GM18951 (cell line): ENCODE measurements at regions not wholly inside any gene's neighbourhood (a gene's known extent, or its start where the extent isn't known, plus 50 kb on each side); places are given as distances from the start of the nearest gene placed in this dataset.
"Not testable (repeated sequence)": the region's sequence is repeated elsewhere in the genome, so short reads cannot be mapped to it uniquely, and the experiment has no call there.

Experiments used
- POLR2A ChIP-seq: IDR thresholded peaks from 4 replicates; pipeline ENCODE4 v1.6.1; 2011; ENCODE audit warnings: mild to moderate bottlenecking; ENCODE audit not compliant: insufficient read length, insufficient read depth; ENCODE audit errors: extremely low read depth
- in situ Hi-C: fragments of 300-500 bp; cut with MboI; formaldehyde crosslinking; loops from one replicate; pipeline ENCODE4 v1.12.0; 2022; ENCODE audit warnings: low sequenced_read_pairs, mixed read lengths, inconsistent platforms; ENCODE audit not compliant: unreplicated experiment

GRCh38 chr11:19642185-19643158 lies 70.2 kb upstream of the NAV2 start:
- TF ChIP-seq POLR2A, result no peak

DNA sequence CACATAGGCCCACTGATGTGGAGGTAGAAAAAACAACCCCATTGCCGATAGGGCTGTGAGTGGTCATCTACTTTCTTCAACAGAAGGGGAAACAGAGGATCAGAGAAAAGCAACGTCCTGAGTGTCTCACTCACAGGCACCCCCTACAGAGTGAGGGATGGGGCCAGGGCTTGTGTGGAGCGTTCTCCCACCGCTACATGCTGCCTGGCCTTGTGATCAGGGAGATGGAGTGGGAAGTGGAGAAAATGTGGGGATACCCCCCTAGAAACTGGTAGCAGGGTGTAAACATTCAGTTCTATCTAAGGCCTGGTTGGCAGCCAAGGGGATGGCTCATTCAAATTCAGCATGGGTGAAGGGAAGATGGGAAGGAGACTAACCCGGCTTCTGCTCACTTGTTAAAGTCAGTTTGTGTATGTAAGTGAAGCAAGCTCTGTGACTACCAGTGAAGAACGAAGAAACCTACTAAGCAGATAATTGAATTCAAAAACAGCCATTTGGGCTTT lies 73.0 kb upstream of the NAV2 start:
- in situ Hi-C loops, result no loop called here
- no peak for TF ChIP-seq POLR2A

More at GRCh38 chr11:19642185-19643158, 70.2 kb upstream of the NAV2 start:
- in situ Hi-C loops, result no loop called here

- in situ Hi-C loops, result no loop called here
- no peak for TF ChIP-seq POLR2A
Measured at GRCh38 chr11:19635332-19635731, 77.3 kb upstream of the NAV2 start.

GRCh38 chr11:19633276-19633675 lies 79.4 kb upstream of the NAV2 start:
- in situ Hi-C loops, result no loop called here
- TF ChIP-seq POLR2A, result no peak

DNA sequence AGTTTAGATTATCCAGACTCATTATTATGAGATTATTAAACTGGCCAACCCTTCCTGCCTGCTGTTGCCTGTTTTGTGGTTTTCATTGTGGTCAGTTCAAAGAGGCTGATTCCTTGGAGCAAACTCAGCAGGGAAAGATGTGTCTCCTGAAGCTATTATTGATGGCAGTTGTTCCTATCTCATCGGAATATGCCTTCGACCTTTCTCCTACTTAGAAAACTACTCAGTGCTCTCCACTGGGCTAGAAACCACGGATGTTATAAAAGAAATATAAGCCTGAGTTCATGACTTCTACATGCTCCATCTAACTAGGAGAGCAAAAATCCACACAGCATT lies 80.2 kb upstream of the NAV2 start:
- no peak for TF ChIP-seq POLR2A
- in situ Hi-C loops, result no loop called here

DNA sequence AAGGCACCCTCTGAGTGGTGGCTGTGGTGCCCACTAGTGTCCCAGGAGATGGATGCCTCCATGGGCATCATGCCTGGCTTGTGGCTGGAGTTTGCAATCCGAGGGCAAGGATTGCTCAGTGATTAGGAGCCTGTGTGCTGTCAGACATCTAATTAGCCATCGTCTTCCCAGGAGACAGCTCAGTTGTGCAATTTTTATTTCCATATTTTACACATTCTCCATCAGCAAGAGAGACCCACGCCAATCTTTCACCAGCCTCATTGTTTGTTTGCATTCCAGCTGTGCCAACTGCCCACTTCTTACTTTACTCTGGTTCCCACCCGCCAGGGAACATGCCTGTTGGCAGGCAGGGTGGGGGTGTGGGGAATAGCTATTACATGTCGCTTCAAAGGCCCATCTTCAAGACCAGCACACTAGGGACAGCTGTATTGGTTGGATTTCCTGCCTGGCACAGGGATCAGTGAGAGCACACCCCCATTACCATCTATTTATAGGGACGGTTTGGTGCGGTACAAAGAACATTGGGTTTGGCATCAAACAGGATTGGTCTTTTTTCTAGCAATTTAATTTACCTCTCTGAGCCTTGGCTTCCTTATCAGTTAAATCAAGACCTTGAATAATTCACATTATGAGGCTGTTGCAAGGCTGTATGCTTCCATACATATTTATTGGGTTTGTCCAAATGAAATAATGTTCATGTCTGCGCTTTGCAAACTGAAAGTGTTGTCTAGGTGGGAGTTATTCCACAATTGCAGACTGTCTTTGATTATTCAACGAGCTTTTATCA lies 80.7 kb upstream of the NAV2 start:
- no peak for TF ChIP-seq POLR2A
- in situ Hi-C loops, result no loop called here

DNA sequence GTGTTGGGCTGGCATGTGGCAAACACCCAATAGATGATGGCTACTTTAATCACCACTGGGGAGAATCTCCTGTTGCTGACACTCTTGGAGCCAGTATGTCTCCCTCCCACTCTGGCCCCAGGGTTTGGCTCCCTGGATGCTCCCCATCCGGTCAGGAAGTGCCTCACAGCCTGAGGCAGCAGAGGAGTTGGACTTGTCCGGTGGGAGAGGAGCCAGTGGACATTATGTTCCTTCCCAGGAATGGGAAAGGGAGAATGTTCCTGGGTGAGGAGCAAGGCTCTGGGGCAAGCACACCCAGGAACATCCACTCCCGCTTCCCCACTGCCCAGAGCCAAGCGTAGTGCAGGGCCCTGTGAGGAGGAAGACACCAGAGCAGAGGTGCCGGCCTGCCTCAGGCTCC lies 84.6 kb upstream of the NAV2 start:
- in situ Hi-C loops, result no loop called here
- TF ChIP-seq POLR2A, result no peak

DNA sequence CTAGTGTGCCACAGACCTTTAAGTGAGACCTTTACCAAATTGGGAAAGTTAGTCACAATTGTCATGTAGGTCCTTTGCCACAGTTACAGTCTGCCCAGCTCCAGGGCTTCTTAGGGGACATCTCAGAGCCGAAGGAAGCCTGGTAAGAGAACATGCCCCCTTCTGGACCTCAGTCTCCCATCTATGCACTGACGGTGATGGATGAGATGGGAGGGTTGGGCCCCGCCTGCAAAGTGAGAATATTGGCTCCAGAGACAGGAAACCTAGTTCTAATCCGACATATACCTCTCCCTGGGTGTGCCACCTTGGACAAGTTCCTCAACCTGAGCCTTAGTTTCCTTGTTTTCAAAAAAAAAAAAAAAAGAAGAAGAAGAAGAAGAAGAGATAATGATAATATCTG lies 85.1 kb upstream of the NAV2 start:
- in situ Hi-C loops, result no loop called here
- TF ChIP-seq POLR2A, result no peak

DNA sequence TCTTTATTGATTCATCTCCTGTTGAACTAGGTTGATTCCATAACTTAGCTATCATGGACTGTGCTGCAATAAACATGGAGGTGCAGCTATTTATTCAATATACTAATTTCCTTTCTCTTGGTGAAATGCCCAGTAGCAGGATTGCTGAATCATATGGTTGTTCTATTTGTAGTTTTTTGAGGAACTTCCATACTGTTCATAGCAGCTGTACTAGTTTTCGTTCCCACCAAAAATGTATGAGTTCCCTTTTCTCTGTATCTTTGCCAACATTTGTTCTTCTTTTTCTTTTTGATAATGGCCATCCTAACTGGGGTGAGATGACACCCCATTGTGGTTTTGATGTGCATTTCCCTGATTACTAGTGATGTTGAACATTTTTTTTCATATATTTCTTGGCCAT lies 87.2 kb upstream of the NAV2 start:
- TF ChIP-seq POLR2A, result no peak
- in situ Hi-C loops, result no loop called here

- no peak for TF ChIP-seq POLR2A
- in situ Hi-C loops, result no loop called here
Measured at GRCh38 chr11:19617696-19618523, 94.7 kb upstream of the NAV2 start.

DNA sequence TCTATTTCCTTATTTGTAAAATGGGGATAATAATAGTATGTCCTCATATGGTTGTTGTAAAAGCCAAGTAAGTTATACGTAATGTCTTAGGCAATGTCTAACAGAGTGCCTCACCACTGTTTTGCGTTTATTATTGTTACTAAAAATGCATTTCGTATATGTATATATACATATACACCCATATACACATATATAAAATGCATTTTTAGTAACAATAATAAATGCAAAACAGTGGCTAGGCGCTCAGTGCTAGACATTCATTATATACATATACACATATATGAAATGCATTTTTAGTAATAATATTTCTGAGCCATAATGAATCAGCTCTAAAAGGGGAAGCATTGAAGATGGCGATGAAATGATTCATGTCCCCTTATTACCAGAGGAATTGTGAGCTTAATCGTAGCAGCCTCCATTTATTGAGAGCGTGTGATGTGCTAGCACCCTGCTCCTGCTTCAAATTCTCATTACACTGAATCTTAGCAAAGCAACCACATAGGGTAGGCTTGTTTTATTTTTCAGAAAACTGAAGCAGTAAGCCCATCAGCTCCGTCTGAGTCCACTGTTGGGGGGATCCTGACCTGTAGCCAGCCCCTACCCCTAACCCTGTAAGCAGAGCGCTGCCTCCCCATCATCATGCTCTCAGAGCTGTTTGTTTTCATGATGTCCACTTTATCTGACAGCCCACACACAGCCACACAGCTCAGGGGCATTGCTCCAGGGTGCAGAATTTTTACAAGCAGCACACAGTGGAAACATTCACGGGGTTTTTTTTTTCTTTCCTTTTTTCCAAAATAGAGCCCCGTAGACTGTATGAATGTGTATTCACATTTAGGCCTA lies 97.1 kb upstream of the NAV2 start:
- no peak for TF ChIP-seq POLR2A
- in situ Hi-C loops, result no loop called here

DNA sequence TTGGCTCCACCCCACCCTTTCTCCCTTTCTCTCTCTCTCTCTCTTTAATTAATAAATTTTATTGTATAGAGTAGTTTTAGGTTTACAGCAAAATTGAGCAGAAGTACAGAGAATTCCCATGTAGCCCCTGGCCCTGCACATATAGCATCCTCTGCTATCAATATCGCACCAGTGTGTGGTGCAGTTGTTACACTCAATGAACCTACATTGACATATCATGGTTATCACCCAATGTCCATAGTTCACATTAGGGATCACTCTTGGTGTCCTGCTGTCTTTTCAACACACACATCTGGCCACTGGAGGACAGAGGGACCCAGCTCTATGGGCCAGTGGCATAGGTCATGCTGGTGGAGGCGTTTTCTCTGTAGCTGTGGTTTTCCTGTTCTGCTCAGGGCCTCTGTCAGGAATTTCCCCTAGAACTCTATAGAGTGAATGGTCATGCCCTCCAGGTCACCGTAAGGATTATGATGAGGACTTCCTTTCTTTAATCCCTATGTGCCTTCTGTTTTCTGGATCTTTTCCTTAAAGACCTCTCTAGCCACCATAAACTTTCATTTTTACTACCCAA lies 98.2 kb upstream of the NAV2 start:
- no peak for TF ChIP-seq POLR2A
- in situ Hi-C loops, result no loop called here

- in situ Hi-C loops, result not testable (repeated sequence)
Measured at GRCh38 chr11:19612025-19612424, 100.6 kb upstream of the NAV2 start.
